Smooth muscle cell (in vitro differentiated cells): ENCODE measurements at regions not wholly inside any gene's neighbourhood (a gene's known extent, or its start where the extent isn't known, plus 50 kb on each side); places are given as distances from the start of the nearest gene placed in this dataset.

Source experiments
- DNase-seq: peaks from one replicate; lab custom pipeline; 2025; ENCODE audit not compliant: unreplicated experiment; lab: John Stamatoyannopoulos, UW
- H2AFZ ChIP-seq: fragments of 200-600 bp; sonication (generic); 2 replicates; pipeline ENCODE4 v1.6.0; 2016; ENCODE audit warnings: antibody characterized with exemption, low read depth, mild to moderate bottlenecking
- H3F3A ChIP-seq: fragments of 200-600 bp; sonication (generic); 2 replicates; pipeline ENCODE4 v1.6.0; 2017; ENCODE audit warnings: antibody characterized with exemption, low read depth
- H3K27ac ChIP-seq: fragments of 200-600 bp; sonication (generic); 2 replicates; pipeline ENCODE4 v1.5.1; 2016; ENCODE audit warnings: low read depth, mild to moderate bottlenecking
- H3K27me3 ChIP-seq: fragments of 200-600 bp; sonication (generic); 2 replicates; pipeline ENCODE4 v1.6.1; 2016; ENCODE audit warnings: low read depth, mild to moderate bottlenecking
- H3K36me3 ChIP-seq: fragments of 200-600 bp; sonication (generic); 2 replicates; pipeline ENCODE4 v1.5.1; 2016; ENCODE audit warnings: low read depth
- H3K4me1 ChIP-seq: fragments of 200-600 bp; sonication (generic); 2 replicates; pipeline ENCODE4 v1.5.1; 2016; ENCODE audit warnings: low read depth
- H3K4me2 ChIP-seq: fragments of 200-600 bp; sonication (generic); 2 replicates; pipeline ENCODE4 v1.6.0; 2016; ENCODE audit warnings: mild to moderate bottlenecking
- H3K4me3 ChIP-seq: fragments of 200-600 bp; sonication (generic); 2 replicates; pipeline ENCODE4 v1.5.1; 2016; ENCODE audit warnings: mild to moderate bottlenecking
- H3K79me2 ChIP-seq: fragments of 200-600 bp; sonication (generic); 2 replicates; pipeline ENCODE4 v1.6.0; 2016; ENCODE audit warnings: low read depth, mild to moderate bottlenecking
- H3K9ac ChIP-seq: fragments of 200-600 bp; sonication (generic); 2 replicates; pipeline ENCODE4 v1.6.0; 2016; ENCODE audit warnings: low read depth
- H3K9me3 ChIP-seq: fragments of 200-600 bp; sonication (generic); replicated peaks from 2 replicates; pipeline ENCODE4 v1.5.1; 2016; ENCODE audit warnings: low read depth
- H4K20me1 ChIP-seq: fragments of 200-600 bp; sonication (generic); 2 replicates; pipeline ENCODE4 v1.6.0; 2016; ENCODE audit warnings: low read depth
- WGBS: methylation state at CpG from one replicate; pipeline ENCODE4 v1.1.7; 2016; ENCODE audit warnings: low lambda C conversion rate; 5-methylcytosine and 5-hydroxymethylcytosine counted together
- TF ChIP-seq, protein P1 (sequence below): fragments of 200-600 bp; sonication (generic); IDR thresholded peaks from 2 replicates; pipeline ENCODE4 v1.5.1; 2017; ENCODE audit warnings: borderline replicate concordance, mild to moderate bottlenecking, antibody characterized with exemption; ENCODE audit not compliant: insufficient read depth, poor library complexity, severe bottlenecking

DNA sequence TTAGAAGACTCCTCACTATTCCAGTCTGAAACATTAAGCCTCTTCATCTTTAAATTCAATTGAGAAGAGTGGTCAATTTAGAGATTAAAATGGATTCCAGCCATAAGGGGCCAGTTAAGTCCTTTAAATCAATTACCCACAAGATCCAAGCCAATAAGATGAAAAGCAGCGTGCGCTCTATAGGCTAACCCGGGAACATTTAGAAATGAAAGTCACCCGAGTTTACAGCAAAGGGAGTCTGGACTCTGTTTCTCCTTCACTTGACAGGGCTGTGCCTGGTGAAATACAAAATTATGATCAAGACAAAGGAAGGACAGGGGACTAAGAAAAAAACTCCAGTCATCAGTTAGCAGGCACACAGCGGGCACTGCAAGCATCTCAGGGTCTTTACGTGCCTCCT, 393.7 kb downstream of the QKI start:
- Histone ChIP-seq H3K36me3 (no peaks in the 10 kb centered on the region), H3K9ac (no peak overlapping the region), H2AFZ (no peak overlapping the region), H3K4me2 (no peak overlapping the region), H3K27me3 (no peaks in the 10 kb centered on the region), H3K27ac (no peak overlapping the region), H3K4me1 (no peaks in the 10 kb centered on the region), H3F3A (no peaks in the 10 kb centered on the region), H3K4me3 (no peak overlapping the region), H3K79me2 (no peaks in the 10 kb centered on the region), H3K9me3 (no peaks in the 10 kb centered on the region), H4K20me1 (no peaks in the 10 kb centered on the region)
- WGBS, result 74% methylated on average over 6 of the region's 6 CpGs
- no peak for DNase-seq
- TF ChIP-seq, protein P1, sequence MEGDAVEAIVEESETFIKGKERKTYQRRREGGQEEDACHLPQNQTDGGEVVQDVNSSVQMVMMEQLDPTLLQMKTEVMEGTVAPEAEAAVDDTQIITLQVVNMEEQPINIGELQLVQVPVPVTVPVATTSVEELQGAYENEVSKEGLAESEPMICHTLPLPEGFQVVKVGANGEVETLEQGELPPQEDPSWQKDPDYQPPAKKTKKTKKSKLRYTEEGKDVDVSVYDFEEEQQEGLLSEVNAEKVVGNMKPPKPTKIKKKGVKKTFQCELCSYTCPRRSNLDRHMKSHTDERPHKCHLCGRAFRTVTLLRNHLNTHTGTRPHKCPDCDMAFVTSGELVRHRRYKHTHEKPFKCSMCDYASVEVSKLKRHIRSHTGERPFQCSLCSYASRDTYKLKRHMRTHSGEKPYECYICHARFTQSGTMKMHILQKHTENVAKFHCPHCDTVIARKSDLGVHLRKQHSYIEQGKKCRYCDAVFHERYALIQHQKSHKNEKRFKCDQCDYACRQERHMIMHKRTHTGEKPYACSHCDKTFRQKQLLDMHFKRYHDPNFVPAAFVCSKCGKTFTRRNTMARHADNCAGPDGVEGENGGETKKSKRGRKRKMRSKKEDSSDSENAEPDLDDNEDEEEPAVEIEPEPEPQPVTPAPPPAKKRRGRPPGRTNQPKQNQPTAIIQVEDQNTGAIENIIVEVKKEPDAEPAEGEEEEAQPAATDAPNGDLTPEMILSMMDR, result no peak

DNA sequence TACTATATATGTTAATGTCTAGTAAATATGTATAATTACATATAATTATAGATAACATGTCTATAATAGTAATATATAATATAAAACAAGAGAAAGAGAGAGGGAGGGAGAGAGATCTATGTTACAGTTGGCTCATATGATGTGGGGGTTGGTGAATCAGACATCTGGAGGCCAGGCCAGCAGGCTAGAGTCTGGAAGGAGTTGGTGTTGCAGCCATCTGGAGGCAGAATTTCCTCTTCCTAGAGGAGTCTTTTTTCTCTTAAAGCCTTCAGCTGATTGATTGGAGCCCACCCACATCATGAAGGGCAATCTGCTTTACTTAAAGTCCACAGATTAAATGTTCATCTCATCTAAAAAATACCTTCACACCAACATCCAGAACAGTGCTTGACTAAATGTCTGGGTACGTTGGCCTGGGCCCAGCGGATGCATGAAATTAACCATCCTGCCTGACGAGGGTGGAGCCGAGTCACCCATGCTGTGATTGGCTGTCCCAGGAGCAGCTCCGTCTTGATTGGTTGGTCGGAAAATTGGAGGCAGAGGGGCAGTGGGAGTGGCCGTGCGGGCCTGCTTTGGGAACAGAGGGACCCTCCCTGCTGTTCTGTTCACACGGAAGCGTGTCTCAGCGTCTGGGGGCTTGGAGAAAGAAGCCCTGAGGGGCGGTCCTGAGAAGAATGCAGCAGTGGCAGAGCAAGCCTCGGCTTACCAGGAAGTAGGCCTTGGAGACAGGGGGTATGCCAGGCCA, 392.4 kb downstream of the QKI start:
- no peak for DNase-seq
- H3K4me2 ChIP-seq, result no peak overlapping the region
- H3K9ac ChIP-seq, result no peak overlapping the region
- no peak overlapping the region for H3K4me3 ChIP-seq
- no peaks in the 10 kb centered on the region for H3K36me3 ChIP-seq
- H3K79me2 ChIP-seq, result no peaks in the 10 kb centered on the region
- 91% methylated on average over 13 of the region's 13 CpGs for WGBS
- H3F3A ChIP-seq, result no peaks in the 10 kb centered on the region
- H4K20me1 ChIP-seq, result no peaks in the 10 kb centered on the region
- H3K4me1 ChIP-seq, result no peaks in the 10 kb centered on the region
- no peak overlapping the region for H3K27ac ChIP-seq
- H3K9me3 ChIP-seq, result no peaks in the 10 kb centered on the region
- no peak overlapping the region for H2AFZ ChIP-seq
- H3K27me3 ChIP-seq, result no peaks in the 10 kb centered on the region
- TF ChIP-seq, protein P1, result no peak

DNA sequence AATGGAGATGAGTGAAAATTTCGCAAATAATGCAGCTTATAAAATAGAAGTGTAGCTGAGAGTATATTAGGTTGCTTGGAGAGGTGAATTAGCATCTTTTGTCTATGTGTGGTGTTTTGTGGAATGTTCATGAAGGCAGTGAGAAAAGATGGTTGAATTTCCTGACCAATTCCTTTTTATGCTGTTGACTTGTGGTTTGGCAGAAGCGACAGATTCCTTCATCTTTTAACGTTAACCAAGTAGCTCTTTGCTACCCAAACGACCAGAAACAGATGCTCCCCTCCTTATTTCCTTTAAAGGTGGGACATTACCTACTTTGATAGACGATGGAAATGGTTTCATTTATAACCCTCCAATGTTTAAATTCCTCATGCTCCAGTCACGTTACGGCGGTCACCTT, 390.5 kb downstream of the QKI start:
- Histone ChIP-seq H3K9me3 (no peaks in the 10 kb centered on the region), H3K27ac (no peak overlapping the region), H3K4me2 (no peak overlapping the region), H3K36me3 (no peaks in the 10 kb centered on the region), H3F3A (no peaks in the 10 kb centered on the region), H3K4me1 (no peaks in the 10 kb centered on the region), H3K9ac (no peak overlapping the region), H4K20me1 (no peaks in the 10 kb centered on the region), H3K79me2 (no peaks in the 10 kb centered on the region), H3K4me3 (no peak overlapping the region), H2AFZ (no peak overlapping the region), H3K27me3 (no peaks in the 10 kb centered on the region)
- TF ChIP-seq, protein P1, result no peak
- WGBS, result 86% methylated on average over 8 of the region's 8 CpGs
- DNase-seq, result no peak

GRCh38 chr6:163802267-163802666, 387.7 kb downstream of the QKI start:
- H3K27ac ChIP-seq, result no peak overlapping the region
- H3K27me3 ChIP-seq, result no peaks in the 10 kb centered on the region
- no peak overlapping the region for H3K4me3 ChIP-seq
- TF ChIP-seq, protein P1, result no peak
- no peaks in the 10 kb centered on the region for H3F3A ChIP-seq
- no peak for DNase-seq
- H3K9me3 ChIP-seq, result no peaks in the 10 kb centered on the region
- no peaks in the 10 kb centered on the region for H3K4me1 ChIP-seq
- WGBS, result 96% methylated on average over 2 of the region's 2 CpGs
- H3K4me2 ChIP-seq, result no peak overlapping the region
- no peak overlapping the region for H3K9ac ChIP-seq
- H4K20me1 ChIP-seq, result no peaks in the 10 kb centered on the region
- no peak overlapping the region for H2AFZ ChIP-seq
- no peaks in the 10 kb centered on the region for H3K79me2 ChIP-seq
- no peaks in the 10 kb centered on the region for H3K36me3 ChIP-seq
